ENCODE measurements at regions not wholly inside any gene's neighbourhood (a gene's known extent, or its start where the extent isn't known, plus 50 kb on each side); places are given as distances from the start of the nearest gene placed in this dataset.

- intact Hi-C loops (cut with DNase I) = no loop called here
- no peaks in the 10 kb centered on the region for H3K36me3 ChIP-seq
- H3K27ac ChIP-seq = no peak overlapping the region
- ATAC-seq (no peak), DNase-seq (no peak)
- H3K4me1 ChIP-seq = no peaks in the 10 kb centered on the region
- H3K27me3 ChIP-seq = peaks cover 0 to 18% of the 10 kb centered on the region in 2 donors
- no peak overlapping the region for H3K4me3 ChIP-seq
- TF ChIP-seq CTCF (IDR thresholded peaks at IDR 0.05) = no peak
- H3K9me3 ChIP-seq = no peaks in the 10 kb centered on the region
Observed at GRCh38 chr14:76305268-76305826, 70.6 kb upstream of the ESRRB start.

- no peak for ATAC-seq
- Histone ChIP-seq H3K36me3 (no peaks in the 10 kb centered on the region), H3K4me3 (no peak overlapping the region), H3K27ac (no peak overlapping the region), H3K27me3 (peaks cover 0 to 26% of the 10 kb centered on the region in 2 donors), H3K9me3 (no peaks in the 10 kb centered on the region), H3K4me1 (no peaks in the 10 kb centered on the region)
- intact Hi-C loops (cut with DNase I) = no loop called here
- no peak for TF ChIP-seq CTCF (IDR thresholded peaks at IDR 0.05)
- DNase-seq = no peak
Observed at GRCh38 chr14:76306131-76306530, 69.8 kb upstream of the ESRRB start.

GRCh38 chr14:76307786-76308780 lies 67.9 kb upstream of the ESRRB start:
- TF ChIP-seq CTCF (IDR thresholded peaks at IDR 0.05) = no peak
- Histone ChIP-seq H3K9me3 (no peaks in the 10 kb centered on the region), H3K27ac (no peak overlapping the region), H3K4me3 (no peak overlapping the region), H3K36me3 (no peaks in the 10 kb centered on the region), H3K27me3 (peaks cover 0 to 41% of the 10 kb centered on the region in 2 donors), H3K4me1 (no peaks in the 10 kb centered on the region)
- ATAC-seq (no peak), DNase-seq (no peak)
- intact Hi-C loops (cut with DNase I) = no loop called here

GRCh38 chr14:76309572-76310162 lies 66.3 kb upstream of the ESRRB start:
- Histone ChIP-seq H3K4me3 (no peak overlapping the region), H3K27ac (no peak overlapping the region), H3K4me1 (no peaks in the 10 kb centered on the region), H3K9me3 (no peaks in the 10 kb centered on the region), H3K27me3 (peaks cover 0 to 49% of the 10 kb centered on the region in 2 donors), H3K36me3 (no peaks in the 10 kb centered on the region)
- intact Hi-C loops (cut with DNase I) = no loop called here
- no peak for TF ChIP-seq CTCF (IDR thresholded peaks at IDR 0.05)
- DNase-seq (no peak), ATAC-seq (no peak)

All from left lung (tissue), 4 donors.